ENCODE measurements at regions not wholly inside any gene's neighbourhood (a gene's known extent, or its start where the extent isn't known, plus 50 kb on each side); places are given as distances from the start of the nearest gene placed in this dataset.

- TF ChIP-seq, protein P1, sequence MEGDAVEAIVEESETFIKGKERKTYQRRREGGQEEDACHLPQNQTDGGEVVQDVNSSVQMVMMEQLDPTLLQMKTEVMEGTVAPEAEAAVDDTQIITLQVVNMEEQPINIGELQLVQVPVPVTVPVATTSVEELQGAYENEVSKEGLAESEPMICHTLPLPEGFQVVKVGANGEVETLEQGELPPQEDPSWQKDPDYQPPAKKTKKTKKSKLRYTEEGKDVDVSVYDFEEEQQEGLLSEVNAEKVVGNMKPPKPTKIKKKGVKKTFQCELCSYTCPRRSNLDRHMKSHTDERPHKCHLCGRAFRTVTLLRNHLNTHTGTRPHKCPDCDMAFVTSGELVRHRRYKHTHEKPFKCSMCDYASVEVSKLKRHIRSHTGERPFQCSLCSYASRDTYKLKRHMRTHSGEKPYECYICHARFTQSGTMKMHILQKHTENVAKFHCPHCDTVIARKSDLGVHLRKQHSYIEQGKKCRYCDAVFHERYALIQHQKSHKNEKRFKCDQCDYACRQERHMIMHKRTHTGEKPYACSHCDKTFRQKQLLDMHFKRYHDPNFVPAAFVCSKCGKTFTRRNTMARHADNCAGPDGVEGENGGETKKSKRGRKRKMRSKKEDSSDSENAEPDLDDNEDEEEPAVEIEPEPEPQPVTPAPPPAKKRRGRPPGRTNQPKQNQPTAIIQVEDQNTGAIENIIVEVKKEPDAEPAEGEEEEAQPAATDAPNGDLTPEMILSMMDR (conservative IDR thresholded peaks at IDR 0.05 in 1 of 2, IDR thresholded peaks at IDR 0.05 in 1 of 2; ENCODE audit: extremely low read depth in 1 of 2, insufficient read depth in 1 of 2, low read depth in 1 of 2, low read length in 2 of 2): no peak
- TF ChIP-seq EZH2 (IDR thresholded peaks at IDR 0.05; ENCODE audit: borderline replicate concordance, low read length): no peak
Observed at GRCh38 chr15:85942632-85943031, 137.0 kb upstream of the AGBL1 start.
